Neuronal stem cell (in vitro differentiated cells): ENCODE measurements at regions not wholly inside any gene's neighbourhood (a gene's known extent, or its start where the extent isn't known, plus 50 kb on each side); places are given as distances from the start of the nearest gene placed in this dataset.

Experiments
- DNase-seq: peaks from one replicate; pipeline ENCODE4 v3.0.0-alpha.2; 2013; ENCODE audit warnings: low spot score
- H2AFZ ChIP-seq: one replicate; pipeline ENCODE4 v1.6.1; 2013; ENCODE audit warnings: mild to moderate bottlenecking, low read length, inconsistent platforms
- H2AK5ac ChIP-seq: 2 replicates; pipeline ENCODE4 v1.6.1; 2013; ENCODE audit warnings: low read depth, mild to moderate bottlenecking, inconsistent platforms, low read length, moderate library complexity, mixed read lengths
- H2BK120ac ChIP-seq: 2 replicates; pipeline ENCODE4 v1.6.1; 2013; ENCODE audit warnings: low read depth, mild to moderate bottlenecking, inconsistent platforms, low read length, moderate library complexity, mixed read lengths
- H2BK12ac ChIP-seq: one replicate; pipeline ENCODE4 v1.6.1; 2013; ENCODE audit warnings: low read length, inconsistent platforms
- H2BK15ac ChIP-seq: 2 replicates; pipeline ENCODE4 v1.6.1; 2013; ENCODE audit warnings: mild to moderate bottlenecking, low read length, inconsistent platforms, mixed read lengths
- H2BK5ac ChIP-seq: one replicate; pipeline ENCODE4 v1.6.1; 2013; ENCODE audit warnings: inconsistent platforms, mild to moderate bottlenecking, low read length, moderate library complexity
- H3K14ac ChIP-seq: one replicate; pipeline ENCODE4 v1.6.1; 2013; ENCODE audit warnings: low read length, inconsistent platforms
- H3K18ac ChIP-seq: 2 replicates; pipeline ENCODE4 v1.6.1; 2013; ENCODE audit warnings: low read length, inconsistent platforms
- H3K23ac ChIP-seq: 2 replicates; pipeline ENCODE4 v1.6.1; 2013; ENCODE audit warnings: low read depth, mild to moderate bottlenecking, mixed read lengths, low read length, inconsistent platforms; ENCODE audit not compliant: poor library complexity
- H3K27ac ChIP-seq: replicated peaks from 3 replicates; pipeline ENCODE4 v1.5.1; 2013; ENCODE audit warnings: low read length, inconsistent platforms
- H3K27me3 ChIP-seq, 3 experiments: 2 replicates each; pipeline ENCODE4 v1.6.1; 2013; ENCODE audit warnings: low read length in 3 of 3, mild to moderate bottlenecking in 2 of 3, inconsistent platforms in 1 of 3, low read depth in 1 of 3, mixed read lengths in 1 of 3, moderate library complexity in 1 of 3; ENCODE audit not compliant: control insufficient read depth in 3 of 3, insufficient read depth in 3 of 3
- H3K36me3 ChIP-seq, 2 donors: replicated peaks in 1 of 2; 2 replicates each; pipeline ENCODE4 v1.6.1; 2013; ENCODE audit warnings: low read length in 2 of 2; ENCODE audit not compliant: control insufficient read depth in 2 of 2, insufficient read depth in 2 of 2
- H3K4ac ChIP-seq: 2 replicates; pipeline ENCODE4 v1.6.1; 2013; ENCODE audit warnings: inconsistent platforms, mild to moderate bottlenecking, low read length, moderate library complexity
- H3K4me1 ChIP-seq, 2 donors: 1 replicate in 1 of 2; 2 replicates in 1 of 2; pipeline ENCODE4 v1.6.1; 2013; ENCODE audit warnings: low read length in 2 of 2, low read depth in 1 of 2; ENCODE audit not compliant: control insufficient read depth in 2 of 2, insufficient read depth in 1 of 2
- H3K4me2 ChIP-seq: one replicate; pipeline ENCODE4 v1.6.1; 2013; ENCODE audit warnings: mild to moderate bottlenecking, low read length, inconsistent platforms; ENCODE audit not compliant: insufficient read depth, poor library complexity, severe bottlenecking
- H3K4me3 ChIP-seq, 2 donors: 2 replicates each; pipeline ENCODE4 v1.5.1; 2013; ENCODE audit warnings: low read length in 2 of 2, mild to moderate bottlenecking in 2 of 2, inconsistent platforms in 1 of 2, moderate library complexity in 1 of 2
- H3K79me1 ChIP-seq: one replicate; pipeline ENCODE4 v1.6.1; 2013; ENCODE audit warnings: low read depth, mild to moderate bottlenecking, inconsistent platforms, low read length, moderate library complexity
- H3K9ac ChIP-seq: one replicate; pipeline ENCODE4 v1.6.1; 2013; ENCODE audit warnings: mild to moderate bottlenecking, low read depth, low read length, inconsistent platforms; ENCODE audit not compliant: poor library complexity
- H3K9me3 ChIP-seq, 2 donors: replicated peaks in 1 of 2; 2 replicates each; pipeline versions ENCODE3 to v1.6.1; 2013; ENCODE audit warnings: low read length in 2 of 2, mild to moderate bottlenecking in 2 of 2, inconsistent platforms in 1 of 2, low read depth in 1 of 2, mixed read lengths in 1 of 2, moderate library complexity in 1 of 2; ENCODE audit not compliant: control insufficient read depth in 2 of 2, insufficient read depth in 1 of 2
- H4K8ac ChIP-seq: one replicate; pipeline ENCODE4 v1.6.1; 2013; ENCODE audit warnings: low read depth, mild to moderate bottlenecking, inconsistent platforms, low read length, moderate library complexity
- H4K91ac ChIP-seq: one replicate; pipeline ENCODE4 v1.6.1; 2013; ENCODE audit warnings: low read length, low read depth, mild to moderate bottlenecking, inconsistent platforms; ENCODE audit not compliant: poor library complexity
- WGBS, 2 donors: extraction: QIAGEN DNeasy Blood & Tissue Kit; methylation state at CpG; one replicate each; pipeline ENCODE4 v1.1.7; 2013; ENCODE audit warnings: missing lambda C conversion rate in 2 of 2, mixed read lengths in 1 of 2; ENCODE audit not compliant: insufficient read length in 2 of 2, insufficient replicate concordance in 1 of 2; ENCODE audit errors: extremely low coverage in 2 of 2; 5-methylcytosine and 5-hydroxymethylcytosine counted together

- no peaks in the 10 kb centered on the region for H3K36me3 ChIP-seq
- no peak overlapping the region for H3K4ac ChIP-seq
- H3K79me1 ChIP-seq: no peaks in the 10 kb centered on the region
- no CpG with 5 or more reads among the region's 20 CpGs for WGBS, 2 donors
- H3K9ac ChIP-seq: no peak overlapping the region
- no peak overlapping the region for H3K14ac ChIP-seq
- no peaks in the 10 kb centered on the region for H3K27me3 ChIP-seq
- no peak overlapping the region for H2BK5ac ChIP-seq
- no peak overlapping the region for H2BK15ac ChIP-seq
- H3K4me3 ChIP-seq: no peak overlapping the region
- H3K4me1 ChIP-seq: peaks cover 0 to 11% of the 10 kb centered on the region in 2 donors
- no peak overlapping the region for H4K91ac ChIP-seq
- no peak overlapping the region for H2AK5ac ChIP-seq
- no peak overlapping the region for H3K18ac ChIP-seq
- H4K8ac ChIP-seq: no peak overlapping the region
- no peak overlapping the region for H3K27ac ChIP-seq
- H3K4me2 ChIP-seq: no peak overlapping the region
- H3K23ac ChIP-seq: no peak overlapping the region
- H2BK12ac ChIP-seq: no peak overlapping the region
- no peak for DNase-seq
- no peak overlapping the region for H2AFZ ChIP-seq
- no peak overlapping the region for H2BK120ac ChIP-seq
- H3K9me3 ChIP-seq: no peaks in the 10 kb centered on the region
These were observed 147.2 kb upstream of the ADO start for GRCh38 chr10:62657244-62657835.

GRCh38 chr10:62658516-62658915 lies 146.0 kb upstream of the ADO start:
- Histone ChIP-seq H2BK5ac (no peak overlapping the region), H3K79me1 (no peaks in the 10 kb centered on the region), H4K91ac (no peak overlapping the region), H2BK15ac (no peak overlapping the region), H3K18ac (peak overlapping the region; percentile 73), H3K27ac (no peak overlapping the region), H4K8ac (no peak overlapping the region), H3K36me3 (no peaks in the 10 kb centered on the region), H2AK5ac (no peak overlapping the region), H3K4ac (no peak overlapping the region), H3K23ac (no peak overlapping the region), H2AFZ (no peak overlapping the region), H3K9me3 (no peaks in the 10 kb centered on the region), H3K4me3 (no peak overlapping the region), H3K14ac (peak overlapping the region; percentile 57), H3K9ac (no peak overlapping the region), H2BK120ac (no peak overlapping the region), H3K4me1 (peaks cover 0 to 13% of the 10 kb centered on the region in 2 donors), H3K27me3 (no peaks in the 10 kb centered on the region), H3K4me2 (no peak overlapping the region), H2BK12ac (no peak overlapping the region)
- no CpG with 5 or more reads among the region's 8 CpGs for WGBS, 2 donors
- no peak for DNase-seq

- no peak overlapping the region for H2AK5ac ChIP-seq
- H3K4me3 ChIP-seq: no peak overlapping the region
- no peak for DNase-seq
- no peak overlapping the region for H3K9ac ChIP-seq
- H2AFZ ChIP-seq: no peak overlapping the region
- no peak overlapping the region for H2BK12ac ChIP-seq
- H3K14ac ChIP-seq: no peak overlapping the region
- no peaks in the 10 kb centered on the region for H3K36me3 ChIP-seq
- no peak overlapping the region for H3K4me2 ChIP-seq
- no CpG with 5 or more reads among the region's 3 CpGs for WGBS, 2 donors
- H3K4me1 ChIP-seq: peaks cover 0 to 13% of the 10 kb centered on the region in 2 donors
- H2BK15ac ChIP-seq: no peak overlapping the region
- no peaks in the 10 kb centered on the region for H3K79me1 ChIP-seq
- no peaks in the 10 kb centered on the region for H3K27me3 ChIP-seq
- no peak overlapping the region for H4K91ac ChIP-seq
- H3K18ac ChIP-seq: no peak overlapping the region
- no peak overlapping the region for H2BK5ac ChIP-seq
- no peak overlapping the region for H4K8ac ChIP-seq
- H3K23ac ChIP-seq: no peak overlapping the region
- H3K4ac ChIP-seq: no peak overlapping the region
- H2BK120ac ChIP-seq: no peak overlapping the region
- H3K9me3 ChIP-seq: no peaks in the 10 kb centered on the region
- H3K27ac ChIP-seq: no peak overlapping the region
These were observed 143.4 kb upstream of the ADO start for GRCh38 chr10:62661143-62661542.

- no peak overlapping the region for H2BK5ac ChIP-seq
- no peak overlapping the region for H2AFZ ChIP-seq
- H2AK5ac ChIP-seq: no peak overlapping the region
- H2BK12ac ChIP-seq: no peak overlapping the region
- DNase-seq: no peak
- H3K36me3 ChIP-seq: no peaks in the 10 kb centered on the region
- H4K8ac ChIP-seq: no peak overlapping the region
- H2BK15ac ChIP-seq: no peak overlapping the region
- no peak overlapping the region for H3K23ac ChIP-seq
- no peaks in the 10 kb centered on the region for H3K9me3 ChIP-seq
- H3K4me1 ChIP-seq: peaks cover 0 to 13% of the 10 kb centered on the region in 2 donors
- no peak overlapping the region for H2BK120ac ChIP-seq
- H3K4me3 ChIP-seq: no peak overlapping the region
- H3K4ac ChIP-seq: no peak overlapping the region
- H4K91ac ChIP-seq: no peak overlapping the region
- no peak overlapping the region for H3K9ac ChIP-seq
- H3K79me1 ChIP-seq: no peaks in the 10 kb centered on the region
- no peak overlapping the region for H3K18ac ChIP-seq
- no peak overlapping the region for H3K27ac ChIP-seq
- WGBS, 2 donors: no CpG with 5 or more reads among the region's 3 CpGs
- no peak overlapping the region for H3K14ac ChIP-seq
- H3K27me3 ChIP-seq: no peaks in the 10 kb centered on the region
- H3K4me2 ChIP-seq: no peak overlapping the region
These were observed 142.0 kb upstream of the ADO start for GRCh38 chr10:62662486-62662885.
